ENCODE measurements at regions not wholly inside any gene's neighbourhood (a gene's known extent, or its start where the extent isn't known, plus 50 kb on each side); places are given as distances from the start of the nearest gene placed in this dataset.
"Not testable (repeated sequence)": the region's sequence is repeated elsewhere in the genome, so short reads cannot be mapped to it uniquely, and the experiment has no call there.

- TF ChIP-seq CTCF, POLR2A (IDR thresholded peaks at IDR 0.05): not testable (repeated sequence)
Observed at GRCh38 chr2:87594611-87594992, 153.3 kb upstream of the PLGLB2 start.

All from lower leg skin (tissue), 3 donors.